ENCODE measurements at regions not wholly inside any gene's neighbourhood (a gene's known extent, or its start where the extent isn't known, plus 50 kb on each side); places are given as distances from the start of the nearest gene placed in this dataset.

DNA sequence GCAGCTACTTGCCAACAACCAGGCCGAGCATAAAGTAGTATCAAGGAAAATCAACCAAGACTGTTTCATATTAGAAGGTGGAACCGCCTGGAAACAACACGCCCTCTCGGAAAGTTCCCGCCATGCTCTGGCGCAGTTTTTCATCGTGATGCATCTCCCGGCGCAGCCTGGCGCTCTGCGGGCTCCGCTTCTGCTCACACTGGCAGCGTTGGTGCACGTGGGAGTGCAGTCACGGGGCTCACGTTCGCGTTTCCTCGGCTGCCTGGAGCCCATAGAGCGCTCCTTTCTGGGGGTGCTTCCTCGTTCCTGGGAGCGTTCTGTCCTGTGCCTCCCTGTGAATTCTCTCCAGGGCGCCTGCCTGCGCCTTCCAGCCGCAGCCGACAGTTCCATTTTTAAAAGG lies 227.3 kb downstream of the TBXT start:
- Histone ChIP-seq H3K27me3 (ENCODE audit: control insufficient read depth in 1 of 2, insufficient read depth in 2 of 2, low read length in 2 of 2) (0 out of 5 replicates have a peak, but pooled peaks cover 0 to 3% of the 10 kb centered on the region in 2 experiments), H3K4me2 (ENCODE audit: low read depth, low read length) (no peak overlapping the region), H3K36me3 (replicated peaks in 1 of 2; ENCODE audit: control insufficient read depth in 1 of 2, insufficient read depth in 2 of 2, low read length in 2 of 2) (no peaks in the 10 kb centered on the region), H3K27ac (ENCODE audit: extremely low read length, insufficient read depth, low read length) (no peak overlapping the region), H3K9me3 (ENCODE audit: low read length) (no peaks in the 10 kb centered on the region), H3K4me1 (ENCODE audit: insufficient read depth, low read length) (no peaks in the 10 kb centered on the region), H3K9ac (ENCODE audit: insufficient read depth, low read depth, low read length) (no peak overlapping the region), H3K79me2 (ENCODE audit: insufficient read depth, low read length) (no peaks in the 10 kb centered on the region), H4K20me1 (ENCODE audit: insufficient read depth, low read length) (no peaks in the 10 kb centered on the region), H2AFZ (ENCODE audit: low read length) (no peak overlapping the region), H3K4me3 (replicated peaks in 1 of 3; ENCODE audit: insufficient read depth in 1 of 3, low read depth in 2 of 3, low read length in 3 of 3) (no peak overlapping the region)
- TF ChIP-seq ZNF616 (CRISPR knock-in tag; IDR thresholded peaks at IDR 0.05; ENCODE audit: low read depth), result no peak
- TF ChIP-seq, protein P1, sequence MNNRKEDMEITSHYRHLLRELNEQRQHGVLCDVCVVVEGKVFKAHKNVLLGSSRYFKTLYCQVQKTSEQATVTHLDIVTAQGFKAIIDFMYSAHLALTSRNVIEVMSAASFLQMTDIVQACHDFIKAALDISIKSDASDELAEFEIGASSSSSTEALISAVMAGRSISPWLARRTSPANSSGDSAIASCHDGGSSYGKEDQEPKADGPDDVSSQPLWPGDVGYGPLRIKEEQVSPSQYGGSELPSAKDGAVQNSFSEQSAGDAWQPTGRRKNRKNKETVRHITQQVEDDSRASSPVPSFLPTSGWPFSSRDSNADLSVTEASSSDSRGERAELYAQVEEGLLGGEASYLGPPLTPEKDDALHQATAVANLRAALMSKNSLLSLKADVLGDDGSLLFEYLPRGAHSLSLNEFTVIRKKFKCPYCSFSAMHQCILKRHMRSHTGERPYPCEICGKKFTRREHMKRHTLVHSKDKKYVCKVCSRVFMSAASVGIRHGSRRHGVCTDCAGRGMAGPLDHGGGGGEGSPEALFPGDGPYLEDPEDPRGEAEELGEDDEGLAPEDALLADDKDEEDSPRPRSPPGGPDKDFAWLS (CRISPR knock-in tag; IDR thresholded peaks at IDR 0.05; ENCODE audit: borderline replicate concordance), result no peak
- TF ChIP-seq, protein P2, sequence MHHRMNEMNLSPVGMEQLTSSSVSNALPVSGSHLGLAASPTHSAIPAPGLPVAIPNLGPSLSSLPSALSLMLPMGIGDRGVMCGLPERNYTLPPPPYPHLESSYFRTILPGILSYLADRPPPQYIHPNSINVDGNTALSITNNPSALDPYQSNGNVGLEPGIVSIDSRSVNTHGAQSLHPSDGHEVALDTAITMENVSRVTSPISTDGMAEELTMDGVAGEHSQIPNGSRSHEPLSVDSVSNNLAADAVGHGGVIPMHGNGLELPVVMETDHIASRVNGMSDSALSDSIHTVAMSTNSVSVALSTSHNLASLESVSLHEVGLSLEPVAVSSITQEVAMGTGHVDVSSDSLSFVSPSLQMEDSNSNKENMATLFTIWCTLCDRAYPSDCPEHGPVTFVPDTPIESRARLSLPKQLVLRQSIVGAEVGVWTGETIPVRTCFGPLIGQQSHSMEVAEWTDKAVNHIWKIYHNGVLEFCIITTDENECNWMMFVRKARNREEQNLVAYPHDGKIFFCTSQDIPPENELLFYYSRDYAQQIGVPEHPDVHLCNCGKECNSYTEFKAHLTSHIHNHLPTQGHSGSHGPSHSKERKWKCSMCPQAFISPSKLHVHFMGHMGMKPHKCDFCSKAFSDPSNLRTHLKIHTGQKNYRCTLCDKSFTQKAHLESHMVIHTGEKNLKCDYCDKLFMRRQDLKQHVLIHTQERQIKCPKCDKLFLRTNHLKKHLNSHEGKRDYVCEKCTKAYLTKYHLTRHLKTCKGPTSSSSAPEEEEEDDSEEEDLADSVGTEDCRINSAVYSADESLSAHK (CRISPR knock-in tag; IDR thresholded peaks at IDR 0.05; ENCODE audit: borderline replicate concordance), result no peak
- TF ChIP-seq ZNF780A (CRISPR knock-in tag; IDR thresholded peaks at IDR 0.05), result no peak
- TF ChIP-seq, protein P3, sequence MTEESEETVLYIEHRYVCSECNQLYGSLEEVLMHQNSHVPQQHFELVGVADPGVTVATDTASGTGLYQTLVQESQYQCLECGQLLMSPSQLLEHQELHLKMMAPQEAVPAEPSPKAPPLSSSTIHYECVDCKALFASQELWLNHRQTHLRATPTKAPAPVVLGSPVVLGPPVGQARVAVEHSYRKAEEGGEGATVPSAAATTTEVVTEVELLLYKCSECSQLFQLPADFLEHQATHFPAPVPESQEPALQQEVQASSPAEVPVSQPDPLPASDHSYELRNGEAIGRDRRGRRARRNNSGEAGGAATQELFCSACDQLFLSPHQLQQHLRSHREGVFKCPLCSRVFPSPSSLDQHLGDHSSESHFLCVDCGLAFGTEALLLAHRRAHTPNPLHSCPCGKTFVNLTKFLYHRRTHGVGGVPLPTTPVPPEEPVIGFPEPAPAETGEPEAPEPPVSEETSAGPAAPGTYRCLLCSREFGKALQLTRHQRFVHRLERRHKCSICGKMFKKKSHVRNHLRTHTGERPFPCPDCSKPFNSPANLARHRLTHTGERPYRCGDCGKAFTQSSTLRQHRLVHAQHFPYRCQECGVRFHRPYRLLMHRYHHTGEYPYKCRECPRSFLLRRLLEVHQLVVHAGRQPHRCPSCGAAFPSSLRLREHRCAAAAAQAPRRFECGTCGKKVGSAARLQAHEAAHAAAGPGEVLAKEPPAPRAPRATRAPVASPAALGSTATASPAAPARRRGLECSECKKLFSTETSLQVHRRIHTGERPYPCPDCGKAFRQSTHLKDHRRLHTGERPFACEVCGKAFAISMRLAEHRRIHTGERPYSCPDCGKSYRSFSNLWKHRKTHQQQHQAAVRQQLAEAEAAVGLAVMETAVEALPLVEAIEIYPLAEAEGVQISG (CRISPR knock-in tag; IDR thresholded peaks at IDR 0.05), result no peak
- TF ChIP-seq, protein P4, sequence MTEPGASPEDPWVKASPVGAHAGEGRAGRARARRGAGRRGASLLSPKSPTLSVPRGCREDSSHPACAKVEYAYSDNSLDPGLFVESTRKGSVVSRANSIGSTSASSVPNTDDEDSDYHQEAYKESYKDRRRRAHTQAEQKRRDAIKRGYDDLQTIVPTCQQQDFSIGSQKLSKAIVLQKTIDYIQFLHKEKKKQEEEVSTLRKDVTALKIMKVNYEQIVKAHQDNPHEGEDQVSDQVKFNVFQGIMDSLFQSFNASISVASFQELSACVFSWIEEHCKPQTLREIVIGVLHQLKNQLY (CRISPR knock-in tag; IDR thresholded peaks at IDR 0.05), result no peak
- TF ChIP-seq, protein P5, sequence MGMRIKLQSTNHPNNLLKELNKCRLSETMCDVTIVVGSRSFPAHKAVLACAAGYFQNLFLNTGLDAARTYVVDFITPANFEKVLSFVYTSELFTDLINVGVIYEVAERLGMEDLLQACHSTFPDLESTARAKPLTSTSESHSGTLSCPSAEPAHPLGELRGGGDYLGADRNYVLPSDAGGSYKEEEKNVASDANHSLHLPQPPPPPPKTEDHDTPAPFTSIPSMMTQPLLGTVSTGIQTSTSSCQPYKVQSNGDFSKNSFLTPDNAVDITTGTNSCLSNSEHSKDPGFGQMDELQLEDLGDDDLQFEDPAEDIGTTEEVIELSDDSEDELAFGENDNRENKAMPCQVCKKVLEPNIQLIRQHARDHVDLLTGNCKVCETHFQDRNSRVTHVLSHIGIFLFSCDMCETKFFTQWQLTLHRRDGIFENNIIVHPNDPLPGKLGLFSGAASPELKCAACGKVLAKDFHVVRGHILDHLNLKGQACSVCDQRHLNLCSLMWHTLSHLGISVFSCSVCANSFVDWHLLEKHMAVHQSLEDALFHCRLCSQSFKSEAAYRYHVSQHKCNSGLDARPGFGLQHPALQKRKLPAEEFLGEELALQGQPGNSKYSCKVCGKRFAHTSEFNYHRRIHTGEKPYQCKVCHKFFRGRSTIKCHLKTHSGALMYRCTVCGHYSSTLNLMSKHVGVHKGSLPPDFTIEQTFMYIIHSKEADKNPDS (CRISPR knock-in tag; IDR thresholded peaks at IDR 0.05), result no peak
- TF ChIP-seq FOXM1 (CRISPR knock-in tag; IDR thresholded peaks at IDR 0.05), result no peak
- no peak for TF ChIP-seq HMGA1 (CRISPR knock-in tag; conservative IDR thresholded peaks at IDR 0.05)
- no peak for TF ChIP-seq ISX (CRISPR knock-in tag; conservative IDR thresholded peaks at IDR 0.05)
- no peak for TF ChIP-seq ZNF207 (IDR thresholded peaks at IDR 0.05; ENCODE audit: borderline replicate concordance)
- no peak for TF ChIP-seq ZNF30 (CRISPR knock-in tag; IDR thresholded peaks at IDR 0.05)
- TF ChIP-seq TBX3 (IDR thresholded peaks at IDR 0.05; ENCODE audit: borderline replicate concordance), result no peak
- WGBS (ENCODE audit: low lambda C conversion rate), result 58% methylated on average over 26 of the region's 26 CpGs
- in situ Hi-C loops (cut with HindIII; ENCODE audit: extremely low pct_ligation_motif_present, low pct_unique_long_range_greater_than_20kb), result no loop called here
- ATAC-seq (no peak), FAIRE-seq (no peak), DNase-seq (ENCODE audit: low spot score) (no peak)
- ChIA-PET POLR2A (no interaction called here), CTCF (ENCODE audit: low intra/inter-chr PET ratio, low total read pairs) (no interaction called here)
- intact Hi-C loops (cut with micrococcal nuclease; ENCODE audit: unreplicated experiment), result no loop called here
- BruUV-seq (replicated peaks), result no TSS peak
